Gastroesophageal sphincter (tissue), 4 donors: ENCODE measurements at regions not wholly inside any gene's neighbourhood (a gene's known extent, or its start where the extent isn't known, plus 50 kb on each side); places are given as distances from the start of the nearest gene placed in this dataset.

Experiments
- ATAC-seq: fragments of 150-250 bp; one replicate; pipeline ENCODE4 v1.9.1; 2016; ENCODE audit warnings: mild to moderate bottlenecking, moderate library complexity
- H3K27ac ChIP-seq, 4 donors: fragments of 200-600 bp; sonication (generic) in 3 of 4; 1 replicate in 3 of 4; 2 replicates in 1 of 4; pipeline ENCODE4 v1.5.1; 2016 to 2019
- H3K27me3 ChIP-seq: fragments of 200-600 bp; sonication (generic); one replicate; pipeline ENCODE4 v1.5.1; 2019
- H3K36me3 ChIP-seq, 2 donors: fragments of 200-600 bp; sonication (generic); one replicate each; pipeline ENCODE4 v1.5.1; 2019; ENCODE audit warnings: control low read depth in 1 of 2
- H3K4me1 ChIP-seq, 3 donors: fragments of 200-600 bp; sonication (generic); 1 replicate in 2 of 3; 2 replicates in 1 of 3; pipeline ENCODE4 v1.5.1; 2016 to 2019; ENCODE audit warnings: control low read depth in 2 of 3
- H3K4me3 ChIP-seq, 2 donors: fragments of 200-600 bp; sonication (generic); one replicate each; pipeline ENCODE4 v1.5.1; 2019; ENCODE audit warnings: mild to moderate bottlenecking in 1 of 2, moderate library complexity in 1 of 2
- H3K9me3 ChIP-seq, 3 donors: fragments of 200-600 bp; sonication (generic); one replicate each; pipeline ENCODE4 v1.5.1; 2017 to 2019; ENCODE audit warnings: control low read depth in 2 of 3
- CTCF ChIP-seq, 4 experiments: fragments of 200-600 bp in 2 of 4; fragments of 450-650 bp in 2 of 4; sonication (generic) in 1 of 4; IDR thresholded peaks; one replicate each; pipeline ENCODE4 v1.5.1; 2017 to 2019; ENCODE audit warnings: antibody characterized with exemption in 4 of 4, mild to moderate bottlenecking in 2 of 4, moderate library complexity in 2 of 4
- EP300 ChIP-seq: sonication (generic); formaldehyde crosslinking; IDR thresholded peaks from one replicate; pipeline ENCODE4 v1.6.1; 2017; ENCODE audit warnings: antibody characterized with exemption, mild to moderate bottlenecking
- POLR2A ChIP-seq, 2 donors: fragments of 450-650 bp; IDR thresholded peaks; one replicate each; pipeline ENCODE4 v1.6.1; 2017; ENCODE audit warnings: antibody characterized with exemption in 2 of 2, mild to moderate bottlenecking in 2 of 2, moderate library complexity in 1 of 2
- POLR2AphosphoS5 ChIP-seq: sonication (generic); formaldehyde crosslinking; IDR thresholded peaks from one replicate; pipeline ENCODE4 v1.6.1; 2017; ENCODE audit warnings: antibody characterized with exemption
- WGBS, 2 donors: methylation state at CpG; one replicate each; pipeline ENCODE4 v1.1.5; 2018; ENCODE audit warnings: low coverage in 1 of 2; 5-methylcytosine and 5-hydroxymethylcytosine counted together

GRCh38 chr14:84351646-84352045 lies 1178.3 kb upstream of the FLRT2 start:
- no peak overlapping the region for H3K27ac ChIP-seq
- H3K27me3 ChIP-seq, result no peaks in the 10 kb centered on the region
- no peaks in the 10 kb centered on the region for H3K4me1 ChIP-seq
- no peak overlapping the region for H3K4me3 ChIP-seq
- ATAC-seq, result no peak
- no peak for TF ChIP-seq EP300
- TF ChIP-seq POLR2AphosphoS5, result no peak
- TF ChIP-seq CTCF (IDR thresholded peaks at IDR 0.05), result no peak
- TF ChIP-seq POLR2A (IDR thresholded peaks at IDR 0.05), result no peak
- H3K9me3 ChIP-seq, result peaks cover 0 to 1% (median 0%) of the 10 kb centered on the region in 3 donors
- no peaks in the 10 kb centered on the region for H3K36me3 ChIP-seq

- 65 to 87% methylated on average over 2 of the region's 2 CpGs for WGBS, 2 donors
- TF ChIP-seq CTCF (IDR thresholded peaks at IDR 0.05), result no peak
- TF ChIP-seq POLR2A (IDR thresholded peaks at IDR 0.05), result no peak
- TF ChIP-seq EP300, result no peak
- TF ChIP-seq POLR2AphosphoS5, result no peak
- no peak for ATAC-seq
Measured at GRCh38 chr14:84361476-84361875, 1168.5 kb upstream of the FLRT2 start.

GRCh38 chr14:84375235-84375634 lies 1154.7 kb upstream of the FLRT2 start:
- TF ChIP-seq POLR2AphosphoS5, result no peak
- TF ChIP-seq CTCF (IDR thresholded peaks at IDR 0.05), result no peak
- TF ChIP-seq POLR2A (IDR thresholded peaks at IDR 0.05), result no peak
- TF ChIP-seq EP300, result no peak
- Histone ChIP-seq H3K27ac (no peak overlapping the region), H3K27me3 (no peaks in the 10 kb centered on the region), H3K9me3 (no peaks in the 10 kb centered on the region), H3K4me3 (no peak overlapping the region), H3K36me3 (no peaks in the 10 kb centered on the region), H3K4me1 (no peaks in the 10 kb centered on the region)
- ATAC-seq, result no peak

More at GRCh38 chr14:84361476-84361875, 1168.5 kb upstream of the FLRT2 start:
- Histone ChIP-seq H3K36me3 (no peaks in the 10 kb centered on the region), H3K4me3 (no peak overlapping the region), H3K9me3 (peaks cover 0 to 12% (median 0%) of the 10 kb centered on the region in 3 donors), H3K4me1 (no peaks in the 10 kb centered on the region), H3K27ac (no peak overlapping the region), H3K27me3 (no peaks in the 10 kb centered on the region)

- Histone ChIP-seq H3K4me1 (peaks cover 0 to 9% (median 0%) of the 10 kb centered on the region in 3 donors), H3K4me3 (no peak overlapping the region), H3K9me3 (no peaks in the 10 kb centered on the region), H3K36me3 (no peaks in the 10 kb centered on the region), H3K27ac (no peak overlapping the region), H3K27me3 (no peaks in the 10 kb centered on the region)
- no peak for ATAC-seq
- TF ChIP-seq POLR2AphosphoS5, result peak; percentile 10
- TF ChIP-seq CTCF (IDR thresholded peaks at IDR 0.05), result no peak
- TF ChIP-seq EP300, result no peak
- WGBS, 2 donors, result 20 to 34% methylated on average over 3 of the region's 3 CpGs
Measured at GRCh38 chr14:84390010-84390409, 1139.9 kb upstream of the FLRT2 start.

GRCh38 chr14:84397631-84398030 lies 1132.3 kb upstream of the FLRT2 start:
- WGBS, 2 donors, result 79 to 90% methylated on average over 3 of the region's 3 CpGs
- H3K4me3 ChIP-seq, result no peak overlapping the region
- ATAC-seq, result no peak
- H3K27me3 ChIP-seq, result no peaks in the 10 kb centered on the region
- TF ChIP-seq POLR2AphosphoS5 (no peak), POLR2A (IDR thresholded peaks at IDR 0.05) (no peak), EP300 (no peak), CTCF (IDR thresholded peaks at IDR 0.05) (no peak)
- no peaks in the 10 kb centered on the region for H3K36me3 ChIP-seq
- H3K4me1 ChIP-seq, result no peaks in the 10 kb centered on the region
- H3K27ac ChIP-seq, result no peak overlapping the region
- no peaks in the 10 kb centered on the region for H3K9me3 ChIP-seq
